A673 (cell line): ENCODE measurements at regions not wholly inside any gene's neighbourhood (a gene's known extent, or its start where the extent isn't known, plus 50 kb on each side); places are given as distances from the start of the nearest gene placed in this dataset.

Experiments
- BruUV-seq: library from RNA; stranded (reverse); fragments of 400-500 nt; replicated peaks from 2 replicates; lab custom pipeline; 2021; lab: Mats Ljungman, UMichigan
- CTCF ChIA-PET: fragments of 300-600 bp; sonication (Branson Sonifier 250); formaldehyde crosslinking; loops from one replicate; lab custom pipeline; 2022; ENCODE audit warnings: antibody characterized with exemption; lab: Charles Lee
- POLR2A ChIA-PET: fragments of 300-600 bp; sonication (Branson Sonifier 250); formaldehyde crosslinking; loops from one replicate; lab custom pipeline; 2022; ENCODE audit warnings: antibody characterized with exemption; ENCODE audit not compliant: low non-redundant PET; lab: Charles Lee
- DNase-seq: peaks from one replicate; pipeline ENCODE4 v3.0.0-alpha.2; 2015; ENCODE audit warnings: low spot score
- H3K27ac ChIP-seq: fragments of 200-600 bp; sonication (generic); 2 replicates; pipeline ENCODE4 v1.5.1; 2016; ENCODE audit warnings: mixed run types, low read depth, mild to moderate bottlenecking, mixed read lengths, antibody characterized with exemption, low read length; ENCODE audit not compliant: poor library complexity, severe bottlenecking
- H3K27me3 ChIP-seq: fragments of 200-600 bp; sonication (generic); replicated peaks from 2 replicates; pipeline ENCODE4 v1.6.1; 2017; ENCODE audit warnings: mixed run types, low read depth, mild to moderate bottlenecking, mixed read lengths, antibody characterized with exemption, low read length; ENCODE audit not compliant: insufficient read depth, poor library complexity
- H3K36me3 ChIP-seq: fragments of 200-600 bp; sonication (generic); 2 replicates; pipeline ENCODE4 v1.6.1; 2016; ENCODE audit warnings: mixed run types, mild to moderate bottlenecking, mixed read lengths, antibody characterized with exemption, low read length; ENCODE audit not compliant: insufficient read depth, poor library complexity, severe bottlenecking
- H3K4me1 ChIP-seq: fragments of 200-600 bp; sonication (generic); 2 replicates; pipeline ENCODE4 v1.6.1; 2017; ENCODE audit warnings: mixed run types, mild to moderate bottlenecking, mixed read lengths, antibody characterized with exemption, low read length; ENCODE audit not compliant: insufficient read depth, poor library complexity, severe bottlenecking
- H3K4me3 ChIP-seq: fragments of 200-600 bp; sonication (generic); 2 replicates; pipeline ENCODE4 v1.5.1; 2016; ENCODE audit warnings: low read depth, mixed run types, mild to moderate bottlenecking, mixed read lengths, low read length; ENCODE audit not compliant: poor library complexity, severe bottlenecking
- H3K9me3 ChIP-seq: fragments of 200-600 bp; sonication (generic); 2 replicates; pipeline ENCODE4 v1.6.1; 2016; ENCODE audit warnings: mixed run types, low read depth, mild to moderate bottlenecking, mixed read lengths, antibody characterized with exemption, low read length; ENCODE audit not compliant: poor library complexity, severe bottlenecking
- CTCF ChIP-seq: fragments of 300-800, 200-600 bp; sonication (generic); conservative IDR thresholded peaks from 2 replicates; pipeline ENCODE4 v1.5.1; 2017; ENCODE audit warnings: low read depth, mild to moderate bottlenecking, antibody characterized with exemption, low read length, moderate library complexity, mixed read lengths
- EZH2 ChIP-seq: fragments of 200-600 bp; sonication (generic); IDR thresholded peaks from 2 replicates; pipeline ENCODE4 v1.6.1; 2017; ENCODE audit warnings: borderline replicate concordance, low read depth, mild to moderate bottlenecking, mixed read lengths, antibody characterized with exemption, low read length; ENCODE audit not compliant: poor library complexity, severe bottlenecking
- intact Hi-C: fragments of 100-400 bp; cut with micrococcal nuclease; formaldehyde crosslinking; loops from one replicate; pipeline ENCODE4 v1.10.0; 2022; ENCODE audit not compliant: unreplicated experiment

DNA sequence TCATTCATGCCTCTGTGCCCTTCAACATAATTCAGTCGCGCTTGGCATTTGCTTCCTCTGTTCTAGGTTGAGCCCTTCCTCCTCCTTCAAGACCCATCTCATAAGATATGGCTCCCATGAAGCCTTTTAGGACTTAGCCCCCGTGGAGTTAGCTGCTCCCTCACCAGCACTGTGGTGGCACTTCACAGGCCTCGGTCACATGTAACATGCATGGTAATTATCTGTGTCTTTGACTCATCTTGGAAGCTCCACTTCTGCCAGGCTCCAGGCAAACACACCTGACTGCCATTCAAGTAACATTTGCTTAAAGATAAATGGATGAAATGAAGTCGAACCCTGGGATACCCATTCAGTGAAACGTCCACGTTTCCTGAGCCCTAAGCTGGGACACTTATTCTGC is 484.7 kb downstream of the EIPR1 start:
- ChIA-PET CTCF (no interaction called here), POLR2A (no interaction called here)
- TF ChIP-seq EZH2: no peak
- no peak for TF ChIP-seq CTCF

DNA sequence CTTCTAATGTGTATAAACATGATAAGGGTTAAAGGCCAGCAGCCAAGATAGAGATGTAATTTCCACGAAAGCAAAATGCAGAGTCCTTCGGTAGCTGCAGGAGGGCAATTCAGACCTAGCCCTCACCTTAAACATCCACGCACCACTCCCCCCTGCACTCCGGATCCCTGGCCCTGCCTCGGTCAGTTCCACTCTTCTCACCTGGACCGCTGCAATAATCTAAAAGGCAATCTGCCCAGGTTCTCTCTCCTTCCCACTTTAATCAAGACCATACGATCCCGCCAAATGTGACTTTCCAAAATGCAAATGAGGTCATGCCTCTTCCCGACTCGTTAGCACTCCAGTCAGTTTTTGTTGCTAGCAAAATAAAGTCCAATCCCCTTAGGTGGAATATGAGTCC is 485.2 kb downstream of the EIPR1 start:
- no peaks in the 10 kb centered on the region for H3K27me3 ChIP-seq
- ChIA-PET CTCF (no interaction called here), POLR2A (no interaction called here)
- H3K36me3 ChIP-seq: no peaks in the 10 kb centered on the region
- H3K27ac ChIP-seq: no peak overlapping the region
- H3K4me3 ChIP-seq: no peak overlapping the region
- no TSS peak for BruUV-seq
- no peaks in the 10 kb centered on the region for H3K9me3 ChIP-seq
- DNase-seq: no peak
- TF ChIP-seq CTCF: no peak
- TF ChIP-seq EZH2: no peak
- intact Hi-C loops: no loop called here
- no peaks in the 10 kb centered on the region for H3K4me1 ChIP-seq

More for the DNA sequence above, 484.7 kb downstream of the EIPR1 start:
- DNase-seq: no peak
- no TSS peak for BruUV-seq
- H3K4me1 ChIP-seq: no peaks in the 10 kb centered on the region
- H3K27ac ChIP-seq: no peak overlapping the region
- H3K4me3 ChIP-seq: no peak overlapping the region
- intact Hi-C loops: no loop called here
- H3K27me3 ChIP-seq: no peaks in the 10 kb centered on the region
- H3K9me3 ChIP-seq: no peaks in the 10 kb centered on the region
- no peaks in the 10 kb centered on the region for H3K36me3 ChIP-seq

DNA sequence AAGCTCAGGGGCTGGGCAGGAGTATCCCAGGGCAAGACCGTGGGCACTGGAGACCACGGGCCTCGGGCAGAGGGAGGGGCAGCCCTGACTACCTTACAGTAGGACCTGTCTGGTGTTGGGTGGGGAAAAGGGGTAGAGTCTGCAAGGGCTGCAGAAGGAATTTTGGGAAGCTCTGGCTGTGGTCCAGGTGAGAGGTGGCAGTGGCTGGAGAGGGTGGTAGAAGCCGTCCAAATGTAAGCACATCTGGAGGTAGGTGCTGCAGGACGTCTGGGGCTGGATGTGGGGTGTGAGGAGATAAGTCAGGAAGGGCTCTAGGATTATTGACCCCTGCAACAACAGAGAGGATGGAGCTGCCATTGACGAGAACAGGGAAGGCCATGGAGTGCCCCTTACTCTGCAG is 486.7 kb downstream of the EIPR1 start:
- TF ChIP-seq EZH2 (no peak), CTCF (no peak)
- DNase-seq: no peak
- BruUV-seq: no TSS peak
- no peaks in the 10 kb centered on the region for H3K27me3 ChIP-seq
- intact Hi-C loops: no loop called here
- CTCF ChIA-PET: no interaction called here
- no peak overlapping the region for H3K27ac ChIP-seq
- H3K4me1 ChIP-seq: no peaks in the 10 kb centered on the region
- POLR2A ChIA-PET: no interaction called here
- H3K36me3 ChIP-seq: no peaks in the 10 kb centered on the region
- H3K4me3 ChIP-seq: no peak overlapping the region
- H3K9me3 ChIP-seq: no peaks in the 10 kb centered on the region
